ENCODE measurements at regions not wholly inside any gene's neighbourhood (a gene's known extent, or its start where the extent isn't known, plus 50 kb on each side); places are given as distances from the start of the nearest gene placed in this dataset.

GRCh38 chr13:33752597-33752996, 65.4 kb upstream of the RFC3 start:
- H3K27ac ChIP-seq: no peak overlapping the region
- no peaks in the 10 kb centered on the region for H3K27me3 ChIP-seq
- intact Hi-C loops (cut with DNase I): loop anchor here in 1 of 4 donors (10.0 kb wide), 1 partner anchor 1162 kb away; no protein-coding TSS in a partner anchor
- 50 to 75% (median 66%) methylated on average over 6 of the region's 6 CpGs for WGBS, 3 donors
- H3K4me1 ChIP-seq (ENCODE audit: insufficient read depth): no peaks in the 10 kb centered on the region
- no peak for DNase-seq
- H3K36me3 ChIP-seq: no peaks in the 10 kb centered on the region
- peaks cover 0 to 4% of the 10 kb centered on the region in 2 donors for H3K9me3 ChIP-seq
- TF ChIP-seq CTCF (IDR thresholded peaks at IDR 0.05): no peak
- no peak for TF ChIP-seq POLR2A (IDR thresholded peaks at IDR 0.05)
- TF ChIP-seq EP300 (IDR thresholded peaks at IDR 0.05): no peak
- no peak overlapping the region for H3K4me3 ChIP-seq

- no peaks in the 10 kb centered on the region for H3K4me1 ChIP-seq (ENCODE audit: insufficient read depth)
- no peaks in the 10 kb centered on the region for H3K36me3 ChIP-seq
- H3K9me3 ChIP-seq: no peaks in the 10 kb centered on the region
- DNase-seq: no peak
- no peak for TF ChIP-seq POLR2A (IDR thresholded peaks at IDR 0.05)
- no peak for TF ChIP-seq EP300 (IDR thresholded peaks at IDR 0.05)
- TF ChIP-seq CTCF (IDR thresholded peaks at IDR 0.05): no peak
- intact Hi-C loops (cut with DNase I): loop anchor here in 1 of 4 donors (10.0 kb wide), 1 partner anchor 1158 kb away; no protein-coding TSS in a partner anchor
- H3K4me3 ChIP-seq: no peak overlapping the region
- WGBS, 3 donors: 87 to 97% (median 88%) methylated on average over 3 of the region's 3 CpGs
- H3K27me3 ChIP-seq: no peaks in the 10 kb centered on the region
- no peak overlapping the region for H3K27ac ChIP-seq
These were observed 61.0 kb upstream of the RFC3 start for GRCh38 chr13:33756929-33757328.

GRCh38 chr13:33757713-33758112, 60.2 kb upstream of the RFC3 start:
- 68 to 88% (median 77%) methylated on average over 2 of the region's 2 CpGs for WGBS, 3 donors
- H3K36me3 ChIP-seq: no peaks in the 10 kb centered on the region
- no peaks in the 10 kb centered on the region for H3K27me3 ChIP-seq
- H3K9me3 ChIP-seq: no peaks in the 10 kb centered on the region
- no peak overlapping the region for H3K27ac ChIP-seq
- no peak overlapping the region for H3K4me3 ChIP-seq
- no peaks in the 10 kb centered on the region for H3K4me1 ChIP-seq (ENCODE audit: insufficient read depth)
- TF ChIP-seq CTCF (IDR thresholded peaks at IDR 0.05) (no peak), POLR2A (IDR thresholded peaks at IDR 0.05) (no peak), EP300 (IDR thresholded peaks at IDR 0.05) (no peak)
- DNase-seq: no peak
- intact Hi-C loops (cut with DNase I): loop anchor here in 1 of 4 donors (10.0 kb wide), 1 partner anchor 1157 kb away; no protein-coding TSS in a partner anchor

GRCh38 chr13:33758113-33758512, 59.8 kb upstream of the RFC3 start:
- H3K4me1 ChIP-seq (ENCODE audit: insufficient read depth): no peaks in the 10 kb centered on the region
- H3K4me3 ChIP-seq: no peak overlapping the region
- TF ChIP-seq POLR2A (IDR thresholded peaks at IDR 0.05): no peak
- TF ChIP-seq CTCF (IDR thresholded peaks at IDR 0.05): no peak
- TF ChIP-seq EP300 (IDR thresholded peaks at IDR 0.05): no peak
- H3K27ac ChIP-seq: no peak overlapping the region
- H3K27me3 ChIP-seq: no peaks in the 10 kb centered on the region
- intact Hi-C loops (cut with DNase I): loop anchor here in 1 of 4 donors (10.0 kb wide), 1 partner anchor 1157 kb away; no protein-coding TSS in a partner anchor
- DNase-seq: no peak
- H3K9me3 ChIP-seq: no peaks in the 10 kb centered on the region
- no peaks in the 10 kb centered on the region for H3K36me3 ChIP-seq

Data from ovary (tissue), 7 donors.